ENCODE measurements at regions not wholly inside any gene's neighbourhood (a gene's known extent, or its start where the extent isn't known, plus 50 kb on each side); places are given as distances from the start of the nearest gene placed in this dataset.

DNA sequence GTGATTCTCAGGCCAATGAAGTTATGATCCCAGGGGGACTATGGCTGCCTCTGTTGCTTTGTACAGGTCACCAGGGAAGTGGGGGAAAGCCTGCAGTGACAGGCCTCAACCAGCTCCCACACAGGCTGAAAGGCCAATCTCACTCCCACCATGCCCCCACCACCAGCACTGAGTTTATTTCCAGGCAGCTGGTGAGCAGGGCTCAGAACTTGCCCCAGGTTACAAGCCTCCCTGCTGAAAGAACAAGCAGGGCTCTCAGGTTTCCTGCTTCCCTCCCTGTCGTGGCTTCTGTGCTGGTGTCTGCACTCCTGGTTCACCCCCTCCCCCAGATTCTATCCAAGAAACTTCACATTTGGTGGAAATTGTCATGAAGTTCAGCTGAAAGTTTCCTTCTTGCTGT lies 260.3 kb downstream of the CCDC59 start:
- no peak for DNase-seq (ENCODE audit: low read depth, low spot score)
- Histone ChIP-seq H3K9ac (ENCODE audit: insufficient read length) (no peak overlapping the region), H3K9me3 (ENCODE audit: low read depth, low read length) (no peaks in the 10 kb centered on the region), H3K4me3 (no peak overlapping the region), H3K36me3 (ENCODE audit: insufficient read depth, low read length) (no peaks in the 10 kb centered on the region), H3K27ac (no peak overlapping the region)
- no peak for TF ChIP-seq FOXP2 (optimal IDR thresholded peaks at IDR 0.05; ENCODE audit: control extremely low read depth, extremely low read length, insufficient read depth)
- TF ChIP-seq EZH2 (IDR thresholded peaks at IDR 0.05), result no peak
- TF ChIP-seq POLR2AphosphoS5 (IDR thresholded peaks at IDR 0.05; ENCODE audit: borderline replicate concordance, low read depth, low read length), result no peak

DNA sequence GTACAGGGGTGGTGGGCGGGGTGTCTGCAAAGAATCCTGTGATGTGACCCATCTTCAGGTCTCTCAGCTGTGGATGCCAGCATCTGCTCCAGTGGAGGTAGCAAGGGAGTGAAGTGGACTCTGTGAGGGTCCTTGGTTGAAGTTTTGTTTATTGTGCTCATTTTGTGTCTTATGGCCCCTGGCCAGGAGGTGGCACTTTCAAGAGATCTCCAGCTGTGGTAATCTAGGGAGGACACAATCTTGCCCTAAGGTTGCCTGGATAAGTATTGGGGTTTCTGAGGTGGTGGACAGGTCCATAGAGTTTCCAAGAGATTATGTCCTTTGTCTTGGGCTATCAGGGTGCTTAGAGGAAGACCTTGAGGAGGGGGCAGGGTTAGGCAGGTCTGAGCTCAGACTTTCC lies 260.7 kb downstream of the CCDC59 start:
- no peak for DNase-seq (ENCODE audit: low read depth, low spot score)
- H3K4me3 ChIP-seq, result no peak overlapping the region
- TF ChIP-seq POLR2AphosphoS5 (IDR thresholded peaks at IDR 0.05; ENCODE audit: borderline replicate concordance, low read depth, low read length) (no peak), FOXP2 (optimal IDR thresholded peaks at IDR 0.05; ENCODE audit: control extremely low read depth, extremely low read length, insufficient read depth) (no peak), EZH2 (IDR thresholded peaks at IDR 0.05) (no peak)
- H3K9ac ChIP-seq (ENCODE audit: insufficient read length), result no peak overlapping the region
- no peaks in the 10 kb centered on the region for H3K9me3 ChIP-seq (ENCODE audit: low read depth, low read length)
- no peak overlapping the region for H3K27ac ChIP-seq
- no peaks in the 10 kb centered on the region for H3K36me3 ChIP-seq (ENCODE audit: insufficient read depth, low read length)

DNA sequence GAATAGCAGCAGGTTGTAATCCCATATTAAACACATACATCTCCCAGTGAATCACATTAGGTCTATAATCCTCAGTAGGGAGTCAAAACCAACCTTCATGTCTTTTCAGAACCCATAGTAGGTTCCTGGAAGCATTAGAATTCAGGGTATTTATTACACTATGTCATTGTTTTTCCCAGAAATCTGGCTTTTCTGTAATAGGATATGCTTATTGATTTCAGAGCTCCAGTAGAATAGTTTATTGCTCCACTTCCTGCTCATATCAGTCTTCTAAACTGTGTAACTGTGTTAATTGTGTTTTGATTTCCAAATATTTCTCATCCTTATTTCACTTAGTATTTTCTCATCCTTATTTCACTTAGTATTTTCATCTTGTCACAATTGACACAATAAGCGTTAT lies 268.0 kb downstream of the CCDC59 start:
- no peak for DNase-seq (ENCODE audit: low read depth, low spot score)
- no peak overlapping the region for H3K9ac ChIP-seq (ENCODE audit: insufficient read length)
- TF ChIP-seq FOXP2 (optimal IDR thresholded peaks at IDR 0.05; ENCODE audit: control extremely low read depth, extremely low read length, insufficient read depth) (no peak), POLR2AphosphoS5 (IDR thresholded peaks at IDR 0.05; ENCODE audit: borderline replicate concordance, low read depth, low read length) (no peak), EZH2 (IDR thresholded peaks at IDR 0.05) (no peak)

GRCh38 chr12:82089369-82090121 lies 268.6 kb downstream of the CCDC59 start:
- Histone ChIP-seq H3K4me3 (no peak overlapping the region), H3K27ac (no peak overlapping the region), H3K9ac (ENCODE audit: insufficient read length) (no peak overlapping the region), H3K9me3 (ENCODE audit: low read depth, low read length) (no peaks in the 10 kb centered on the region), H3K36me3 (ENCODE audit: insufficient read depth, low read length) (no peaks in the 10 kb centered on the region)
- no peak for TF ChIP-seq EZH2 (IDR thresholded peaks at IDR 0.05)
- no peak for TF ChIP-seq FOXP2 (optimal IDR thresholded peaks at IDR 0.05; ENCODE audit: control extremely low read depth, extremely low read length, insufficient read depth)
- no peak for TF ChIP-seq POLR2AphosphoS5 (IDR thresholded peaks at IDR 0.05; ENCODE audit: borderline replicate concordance, low read depth, low read length)
- DNase-seq (ENCODE audit: low read depth, low spot score), result no peak

More for the DNA sequence above, 268.0 kb downstream of the CCDC59 start:
- Histone ChIP-seq H3K27ac (no peak overlapping the region), H3K9me3 (ENCODE audit: low read depth, low read length) (no peaks in the 10 kb centered on the region), H3K4me3 (no peak overlapping the region), H3K36me3 (ENCODE audit: insufficient read depth, low read length) (no peaks in the 10 kb centered on the region)

- Histone ChIP-seq H3K4me3 (no peak overlapping the region), H3K27ac (no peak overlapping the region), H3K9me3 (ENCODE audit: low read depth, low read length) (no peaks in the 10 kb centered on the region), H3K9ac (ENCODE audit: insufficient read length) (no peak overlapping the region), H3K36me3 (ENCODE audit: insufficient read depth, low read length) (no peaks in the 10 kb centered on the region)
- TF ChIP-seq FOXP2 (optimal IDR thresholded peaks at IDR 0.05; ENCODE audit: control extremely low read depth, extremely low read length, insufficient read depth) (no peak), EZH2 (IDR thresholded peaks at IDR 0.05) (no peak), POLR2AphosphoS5 (IDR thresholded peaks at IDR 0.05; ENCODE audit: borderline replicate concordance, low read depth, low read length) (no peak)
- no peak for DNase-seq (ENCODE audit: low read depth, low spot score)
Measured at GRCh38 chr12:82082501-82082900, 275.7 kb downstream of the CCDC59 start.

DNA sequence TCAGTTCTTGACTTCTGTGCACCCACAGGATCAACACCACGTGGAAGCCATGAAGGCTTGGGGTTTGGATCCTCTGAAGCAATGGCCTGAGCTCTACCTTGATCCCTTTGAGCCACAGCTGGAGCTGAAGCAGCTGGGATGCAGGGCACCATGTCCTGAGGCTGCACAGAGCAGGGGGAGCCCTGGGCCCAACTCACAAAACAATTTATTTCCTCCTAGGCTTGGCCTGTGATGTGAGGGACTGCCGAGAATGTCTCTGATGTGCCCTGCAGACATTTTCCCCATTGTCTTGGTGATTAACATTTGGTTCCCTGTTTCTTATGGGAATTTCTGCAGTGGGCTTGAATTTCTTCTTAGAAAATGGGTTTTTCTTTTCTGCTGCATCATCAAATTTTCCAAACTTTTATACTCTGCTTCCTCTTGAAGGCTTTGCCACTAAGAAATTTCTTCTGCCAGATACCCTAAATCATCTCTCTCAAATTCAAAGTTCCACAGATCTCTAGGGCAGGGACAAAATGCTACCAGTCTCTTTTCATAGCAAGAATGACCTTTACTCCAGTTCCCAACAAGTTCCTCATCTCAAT lies 288.2 kb downstream of the CCDC59 start:
- no peak overlapping the region for H3K4me3 ChIP-seq
- no peaks in the 10 kb centered on the region for H3K36me3 ChIP-seq (ENCODE audit: insufficient read depth, low read length)
- no peak overlapping the region for H3K27ac ChIP-seq
- no peak overlapping the region for H3K9ac ChIP-seq (ENCODE audit: insufficient read length)
- DNase-seq (ENCODE audit: low read depth, low spot score), result no peak
- TF ChIP-seq POLR2AphosphoS5 (IDR thresholded peaks at IDR 0.05; ENCODE audit: borderline replicate concordance, low read depth, low read length) (no peak), FOXP2 (optimal IDR thresholded peaks at IDR 0.05; ENCODE audit: control extremely low read depth, extremely low read length, insufficient read depth) (no peak), EZH2 (IDR thresholded peaks at IDR 0.05) (no peak)
- H3K9me3 ChIP-seq (ENCODE audit: low read depth, low read length), result no peaks in the 10 kb centered on the region

DNA sequence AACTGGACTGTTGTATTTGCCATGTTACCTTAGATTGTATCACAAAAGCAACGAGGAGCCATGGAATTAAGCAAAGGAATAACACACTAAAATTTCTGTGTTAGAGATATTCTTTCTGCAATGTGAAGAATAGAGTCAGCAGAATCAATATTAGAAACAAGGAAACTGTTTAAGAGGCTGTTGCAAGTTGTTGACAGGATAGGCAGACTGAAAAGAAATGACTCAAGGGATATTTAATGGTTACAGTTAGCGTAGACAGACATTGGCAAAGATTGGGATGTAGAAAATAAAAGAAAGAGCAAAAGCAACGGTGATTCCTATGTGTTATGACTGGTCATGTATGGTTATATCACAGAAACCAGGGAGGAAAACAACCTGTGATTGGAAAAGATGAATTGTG lies 299.0 kb upstream of the PPFIA2 start:
- no peak for TF ChIP-seq EZH2 (IDR thresholded peaks at IDR 0.05)
- TF ChIP-seq POLR2AphosphoS5 (IDR thresholded peaks at IDR 0.05; ENCODE audit: borderline replicate concordance, low read depth, low read length), result no peak
- TF ChIP-seq FOXP2 (optimal IDR thresholded peaks at IDR 0.05; ENCODE audit: control extremely low read depth, extremely low read length, insufficient read depth), result no peak
- H3K4me3 ChIP-seq, result no peak overlapping the region
- no peaks in the 10 kb centered on the region for H3K9me3 ChIP-seq (ENCODE audit: low read depth, low read length)

GRCh38 chr12:82057770-82058169 lies 298.6 kb upstream of the PPFIA2 start:
- H3K36me3 ChIP-seq (ENCODE audit: insufficient read depth, low read length), result no peaks in the 10 kb centered on the region
- no peaks in the 10 kb centered on the region for H3K9me3 ChIP-seq (ENCODE audit: low read depth, low read length)
- no peak overlapping the region for H3K9ac ChIP-seq (ENCODE audit: insufficient read length)
- no peak overlapping the region for H3K4me3 ChIP-seq
- DNase-seq (ENCODE audit: low read depth, low spot score), result no peak
- no peak overlapping the region for H3K27ac ChIP-seq
- no peak for TF ChIP-seq FOXP2 (optimal IDR thresholded peaks at IDR 0.05; ENCODE audit: control extremely low read depth, extremely low read length, insufficient read depth)
- no peak for TF ChIP-seq POLR2AphosphoS5 (IDR thresholded peaks at IDR 0.05; ENCODE audit: borderline replicate concordance, low read depth, low read length)
- TF ChIP-seq EZH2 (IDR thresholded peaks at IDR 0.05), result no peak

More for the DNA sequence above, 299.0 kb upstream of the PPFIA2 start:
- H3K36me3 ChIP-seq (ENCODE audit: insufficient read depth, low read length), result no peaks in the 10 kb centered on the region
- H3K27ac ChIP-seq, result no peak overlapping the region
- no peak overlapping the region for H3K9ac ChIP-seq (ENCODE audit: insufficient read length)
- DNase-seq (ENCODE audit: low read depth, low spot score), result no peak
